HepG2 (cell line): ENCODE measurements at regions not wholly inside any gene's neighbourhood (a gene's known extent, or its start where the extent isn't known, plus 50 kb on each side); places are given as distances from the start of the nearest gene placed in this dataset.

Experiments used
- ATF1 ChIP-seq: IDR thresholded peaks from 2 replicates; pipeline ENCODE4 v1.6.1; 2016; ENCODE audit warnings: mild to moderate bottlenecking, control low read depth
- TF ChIP-seq, protein P1 (sequence below), 2 experiments: sonication (generic) in 1 of 2; formaldehyde crosslinking in 1 of 2; IDR thresholded peaks; 2 replicates each; pipeline versions ENCODE4 v1.6.1 to v1.9.0; 2014 to 2022; ENCODE audit warnings: antibody characterized with exemption in 1 of 2, borderline replicate concordance in 1 of 2, inconsistent platforms in 1 of 2, low read depth in 1 of 2, missing genetic modification reagents in 1 of 2
- TF ChIP-seq, protein P2 (sequence below), 2 experiments: sonication (generic) in 1 of 2; formaldehyde crosslinking in 1 of 2; IDR thresholded peaks; 2 replicates each; pipeline versions ENCODE4 v1.5.1 to v1.6.1; 2011 to 2020; ENCODE audit warnings: borderline replicate concordance in 1 of 2, low read depth in 1 of 2, low read length in 1 of 2, mild to moderate bottlenecking in 1 of 2, missing genetic modification reagents in 1 of 2, moderate library complexity in 1 of 2
- TF ChIP-seq, protein P3 (sequence below): sonication (generic); formaldehyde crosslinking; IDR thresholded peaks from 2 replicates; pipeline ENCODE4 v1.9.0; 2022; ENCODE audit warnings: missing genetic modification reagents, mild to moderate bottlenecking, borderline replicate concordance

DNA sequence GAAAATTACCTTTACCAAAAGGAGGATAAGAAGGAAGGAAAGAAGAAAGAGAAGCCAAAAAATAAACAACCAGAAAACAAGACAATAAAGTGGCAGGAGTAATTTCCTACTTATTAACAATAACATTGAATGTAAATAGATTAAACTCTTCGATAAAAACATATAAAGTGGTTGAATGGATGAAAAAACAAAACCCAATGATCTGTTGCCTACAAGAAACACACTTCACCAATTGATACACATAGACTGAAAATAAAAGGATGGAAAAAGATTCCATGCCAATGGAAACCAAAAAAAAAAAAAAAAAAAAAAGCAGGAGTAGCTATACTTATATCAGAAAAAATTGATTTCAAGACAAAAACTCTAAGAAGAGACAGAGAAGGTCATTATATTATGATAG is 518.9 kb downstream of the BCKDHB start (continued):
- TF ChIP-seq, protein P1, sequence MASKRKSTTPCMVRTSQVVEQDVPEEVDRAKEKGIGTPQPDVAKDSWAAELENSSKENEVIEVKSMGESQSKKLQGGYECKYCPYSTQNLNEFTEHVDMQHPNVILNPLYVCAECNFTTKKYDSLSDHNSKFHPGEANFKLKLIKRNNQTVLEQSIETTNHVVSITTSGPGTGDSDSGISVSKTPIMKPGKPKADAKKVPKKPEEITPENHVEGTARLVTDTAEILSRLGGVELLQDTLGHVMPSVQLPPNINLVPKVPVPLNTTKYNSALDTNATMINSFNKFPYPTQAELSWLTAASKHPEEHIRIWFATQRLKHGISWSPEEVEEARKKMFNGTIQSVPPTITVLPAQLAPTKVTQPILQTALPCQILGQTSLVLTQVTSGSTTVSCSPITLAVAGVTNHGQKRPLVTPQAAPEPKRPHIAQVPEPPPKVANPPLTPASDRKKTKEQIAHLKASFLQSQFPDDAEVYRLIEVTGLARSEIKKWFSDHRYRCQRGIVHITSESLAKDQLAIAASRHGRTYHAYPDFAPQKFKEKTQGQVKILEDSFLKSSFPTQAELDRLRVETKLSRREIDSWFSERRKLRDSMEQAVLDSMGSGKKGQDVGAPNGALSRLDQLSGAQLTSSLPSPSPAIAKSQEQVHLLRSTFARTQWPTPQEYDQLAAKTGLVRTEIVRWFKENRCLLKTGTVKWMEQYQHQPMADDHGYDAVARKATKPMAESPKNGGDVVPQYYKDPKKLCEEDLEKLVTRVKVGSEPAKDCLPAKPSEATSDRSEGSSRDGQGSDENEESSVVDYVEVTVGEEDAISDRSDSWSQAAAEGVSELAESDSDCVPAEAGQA (IDR thresholded peaks at IDR 0.05; ENCODE audit: low read depth): no peak
- TF ChIP-seq, protein P1 (CRISPR knock-in tag; IDR thresholded peaks at IDR 0.05; ENCODE audit: borderline replicate concordance): no peak
- TF ChIP-seq, protein P2, sequence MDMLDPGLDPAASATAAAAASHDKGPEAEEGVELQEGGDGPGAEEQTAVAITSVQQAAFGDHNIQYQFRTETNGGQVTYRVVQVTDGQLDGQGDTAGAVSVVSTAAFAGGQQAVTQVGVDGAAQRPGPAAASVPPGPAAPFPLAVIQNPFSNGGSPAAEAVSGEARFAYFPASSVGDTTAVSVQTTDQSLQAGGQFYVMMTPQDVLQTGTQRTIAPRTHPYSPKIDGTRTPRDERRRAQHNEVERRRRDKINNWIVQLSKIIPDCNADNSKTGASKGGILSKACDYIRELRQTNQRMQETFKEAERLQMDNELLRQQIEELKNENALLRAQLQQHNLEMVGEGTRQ (IDR thresholded peaks at IDR 0.05; ENCODE audit: low read depth, low read length): no peak
- TF ChIP-seq, protein P2 (CRISPR knock-in tag; IDR thresholded peaks at IDR 0.05; ENCODE audit: borderline replicate concordance): no peak
- TF ChIP-seq, protein P3, sequence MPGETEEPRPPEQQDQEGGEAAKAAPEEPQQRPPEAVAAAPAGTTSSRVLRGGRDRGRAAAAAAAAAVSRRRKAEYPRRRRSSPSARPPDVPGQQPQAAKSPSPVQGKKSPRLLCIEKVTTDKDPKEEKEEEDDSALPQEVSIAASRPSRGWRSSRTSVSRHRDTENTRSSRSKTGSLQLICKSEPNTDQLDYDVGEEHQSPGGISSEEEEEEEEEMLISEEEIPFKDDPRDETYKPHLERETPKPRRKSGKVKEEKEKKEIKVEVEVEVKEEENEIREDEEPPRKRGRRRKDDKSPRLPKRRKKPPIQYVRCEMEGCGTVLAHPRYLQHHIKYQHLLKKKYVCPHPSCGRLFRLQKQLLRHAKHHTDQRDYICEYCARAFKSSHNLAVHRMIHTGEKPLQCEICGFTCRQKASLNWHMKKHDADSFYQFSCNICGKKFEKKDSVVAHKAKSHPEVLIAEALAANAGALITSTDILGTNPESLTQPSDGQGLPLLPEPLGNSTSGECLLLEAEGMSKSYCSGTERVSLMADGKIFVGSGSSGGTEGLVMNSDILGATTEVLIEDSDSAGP: no peak
- TF ChIP-seq ATF1: no peak
- TF ChIP-seq, all 625 proteins: peak for 0
